ENCODE measurements at regions not wholly inside any gene's neighbourhood (a gene's known extent, or its start where the extent isn't known, plus 50 kb on each side); places are given as distances from the start of the nearest gene placed in this dataset.

DNA sequence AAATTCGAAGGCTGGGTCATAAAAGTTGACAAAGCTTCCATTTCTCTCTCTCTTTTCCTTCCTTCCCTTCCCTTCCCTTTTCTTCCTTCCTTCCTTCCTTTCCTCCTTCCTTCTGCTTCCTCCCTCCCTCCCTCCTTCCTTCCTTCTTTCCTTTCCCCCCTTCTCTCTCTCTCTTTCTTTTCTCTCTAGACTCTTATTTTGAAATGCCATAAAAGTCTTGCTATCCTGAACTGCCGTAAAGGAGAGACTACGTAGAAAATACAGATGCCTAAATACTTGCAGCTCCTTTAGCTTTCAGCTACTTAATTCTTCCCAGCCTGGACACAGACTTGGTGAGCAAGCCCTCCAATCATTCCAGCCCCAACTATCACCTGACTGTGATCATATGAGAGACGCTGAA, 1644.4 kb downstream of the FAM181B start:
- DNase-seq, result no peak

DNA sequence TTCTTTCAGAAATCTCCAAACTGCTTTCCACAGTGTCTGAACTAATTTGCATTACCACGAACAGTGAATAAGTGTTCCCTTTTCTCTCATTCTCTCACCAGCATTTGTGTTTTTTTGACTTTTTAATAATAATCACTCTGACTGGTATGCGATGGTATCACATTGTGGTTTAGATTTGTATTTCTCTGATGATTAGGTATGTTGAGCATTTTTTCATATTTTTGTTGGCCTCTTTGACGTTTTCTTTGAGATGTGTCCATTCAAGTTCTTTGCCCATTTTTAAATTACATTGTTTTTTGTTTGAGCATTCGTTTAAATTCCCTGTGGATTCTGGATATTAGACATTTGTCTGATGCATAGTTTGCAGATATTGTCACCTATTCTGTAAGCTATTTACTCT, 1639.6 kb upstream of the TENM4 start:
- DNase-seq, result no peak

DNA sequence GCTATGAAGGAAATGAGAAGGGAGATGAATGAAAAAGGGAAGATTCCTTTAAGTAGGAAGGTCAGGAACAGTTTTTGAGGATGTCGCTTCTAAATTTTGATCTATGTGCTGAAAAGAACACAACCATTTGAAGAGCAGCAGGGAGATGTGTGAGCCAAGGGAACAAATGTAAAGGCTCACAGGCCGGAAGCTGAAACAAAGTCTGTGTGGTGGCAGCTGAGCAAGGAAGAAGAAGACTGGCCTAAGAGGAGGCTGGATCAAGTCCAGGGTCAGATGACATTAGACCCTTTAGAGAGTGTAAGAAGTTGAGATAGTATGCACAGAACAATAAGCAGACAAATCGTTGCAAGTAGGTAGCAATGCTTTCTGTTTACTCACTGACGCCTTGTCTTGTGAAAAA, 1631.4 kb upstream of the TENM4 start:
- no peak for DNase-seq

DNA sequence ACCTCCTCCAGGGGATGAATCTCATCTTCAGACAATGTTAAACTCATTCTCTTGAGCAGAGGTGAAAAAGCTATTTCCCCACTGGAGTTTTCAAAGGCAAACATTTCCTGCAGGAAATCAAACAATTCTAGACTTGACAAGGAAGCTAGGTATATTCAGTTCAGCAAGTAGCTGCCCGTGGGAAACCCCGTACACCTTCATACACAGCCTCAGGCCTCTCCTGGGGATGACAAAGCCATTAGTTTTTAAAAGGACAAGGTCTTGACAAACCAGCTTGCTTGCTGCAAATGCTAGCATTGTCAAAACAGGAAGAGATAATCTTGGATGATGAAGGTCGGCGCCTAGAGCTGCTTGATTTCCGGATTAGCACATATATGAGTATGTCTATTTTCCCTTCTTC, 1630.8 kb upstream of the TENM4 start:
- no peak for DNase-seq

DNA sequence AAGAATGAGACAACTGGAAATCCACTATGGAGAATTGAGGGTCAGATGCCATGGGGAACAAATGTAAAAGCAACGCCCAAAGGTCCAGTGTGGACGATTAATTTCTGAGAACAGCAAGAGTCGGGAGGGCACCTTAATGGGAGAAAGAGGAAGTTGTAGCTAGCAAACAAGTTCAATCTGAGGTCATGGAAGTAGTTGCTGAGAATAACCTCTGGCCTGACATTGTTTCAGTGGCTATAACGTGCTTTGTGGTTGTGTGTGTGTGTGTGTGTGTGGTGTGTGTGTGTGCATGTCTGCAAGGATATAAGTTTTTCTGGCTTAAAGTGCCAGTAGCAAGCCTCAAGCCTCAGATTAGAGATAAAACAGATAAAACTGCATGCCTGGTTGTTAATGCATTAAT, 1630.1 kb upstream of the TENM4 start:
- DNase-seq, result no peak

DNA sequence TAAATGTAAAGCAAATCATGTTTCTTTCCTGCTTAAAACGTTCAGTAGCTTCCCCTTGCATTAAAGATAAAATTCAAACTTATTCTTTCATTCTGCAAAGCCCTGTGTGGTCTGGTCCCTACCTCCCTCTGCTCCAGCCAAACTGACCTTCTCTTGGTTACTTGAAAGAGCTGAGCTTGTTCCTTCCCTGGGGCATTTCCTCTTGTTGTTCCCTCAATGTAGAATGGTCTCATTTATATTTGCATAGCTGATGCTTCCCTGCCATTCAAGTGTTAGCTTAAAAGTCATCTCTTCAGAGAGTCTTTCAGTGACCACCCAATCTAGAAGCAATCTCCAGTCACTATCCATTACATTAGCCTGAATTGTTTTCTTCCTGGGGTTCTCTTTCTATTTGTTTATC, 1618.5 kb upstream of the TENM4 start:
- DNase-seq, result no peak

DNA sequence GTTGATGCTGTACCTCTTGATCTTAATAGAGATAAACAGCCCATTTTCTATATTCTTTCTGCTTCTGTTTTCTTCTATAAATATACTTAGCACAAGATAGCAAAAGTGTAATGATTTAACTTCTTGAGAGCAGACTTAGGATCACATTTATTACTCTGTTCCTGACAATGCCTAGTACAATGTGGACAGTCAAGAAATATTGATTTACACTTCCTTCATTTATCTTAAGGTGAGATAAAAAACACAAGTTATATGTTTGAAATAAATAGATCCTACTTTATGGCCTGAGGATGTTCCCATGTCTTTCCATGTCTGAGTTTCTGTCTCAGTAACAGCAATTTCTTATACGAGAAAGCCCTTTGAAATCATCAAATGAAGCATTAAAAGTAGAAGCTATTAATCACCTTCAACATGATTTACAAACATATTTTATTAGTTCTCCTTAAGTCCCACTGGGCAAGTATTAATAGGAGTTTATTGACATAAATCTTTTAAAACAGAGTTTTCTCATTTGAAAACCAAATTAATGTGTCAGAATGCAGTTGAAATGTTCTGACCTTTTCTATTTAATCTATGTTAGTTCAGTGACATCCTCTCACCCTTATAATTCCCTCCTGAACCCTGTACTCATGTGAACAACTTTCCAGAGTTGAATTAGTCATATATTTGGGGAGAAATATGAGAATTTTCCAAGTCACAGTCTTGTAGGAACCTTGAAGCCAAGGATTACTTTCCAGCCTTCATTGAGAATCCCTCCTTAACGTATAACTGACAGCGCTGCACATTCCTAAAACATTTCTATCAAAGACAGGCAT, 1611.7 kb upstream of the TENM4 start:
- no peak for DNase-seq

DNA sequence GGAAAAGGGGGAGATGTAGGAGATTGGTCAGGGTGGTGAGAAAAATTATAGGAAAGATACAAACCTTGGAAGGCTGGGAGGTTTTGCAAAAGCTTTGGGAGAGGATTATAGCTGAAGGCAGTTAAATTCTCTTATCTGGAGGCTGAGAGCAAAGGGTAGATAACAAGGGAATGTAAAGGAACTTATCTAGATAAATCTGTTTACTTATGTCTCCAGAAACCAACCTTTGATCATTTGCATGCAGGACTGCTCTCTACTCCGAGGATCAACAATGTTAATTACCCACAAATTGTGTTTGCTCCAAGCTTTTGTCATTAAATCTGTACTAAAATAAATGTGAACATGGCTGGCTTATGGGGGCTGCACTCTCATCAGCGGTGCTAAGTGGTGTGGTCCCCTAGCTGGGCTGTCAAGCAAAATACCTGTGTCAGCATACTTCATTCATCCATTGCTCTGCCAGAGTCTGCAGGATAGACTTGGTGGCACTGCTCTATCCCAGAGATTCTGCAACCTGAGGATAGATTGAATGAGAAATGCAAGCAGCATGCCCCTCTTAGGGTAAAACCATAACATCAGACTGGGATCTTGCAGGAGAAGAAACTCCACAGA, 1599.2 kb upstream of the TENM4 start:
- no peak for DNase-seq

DNA sequence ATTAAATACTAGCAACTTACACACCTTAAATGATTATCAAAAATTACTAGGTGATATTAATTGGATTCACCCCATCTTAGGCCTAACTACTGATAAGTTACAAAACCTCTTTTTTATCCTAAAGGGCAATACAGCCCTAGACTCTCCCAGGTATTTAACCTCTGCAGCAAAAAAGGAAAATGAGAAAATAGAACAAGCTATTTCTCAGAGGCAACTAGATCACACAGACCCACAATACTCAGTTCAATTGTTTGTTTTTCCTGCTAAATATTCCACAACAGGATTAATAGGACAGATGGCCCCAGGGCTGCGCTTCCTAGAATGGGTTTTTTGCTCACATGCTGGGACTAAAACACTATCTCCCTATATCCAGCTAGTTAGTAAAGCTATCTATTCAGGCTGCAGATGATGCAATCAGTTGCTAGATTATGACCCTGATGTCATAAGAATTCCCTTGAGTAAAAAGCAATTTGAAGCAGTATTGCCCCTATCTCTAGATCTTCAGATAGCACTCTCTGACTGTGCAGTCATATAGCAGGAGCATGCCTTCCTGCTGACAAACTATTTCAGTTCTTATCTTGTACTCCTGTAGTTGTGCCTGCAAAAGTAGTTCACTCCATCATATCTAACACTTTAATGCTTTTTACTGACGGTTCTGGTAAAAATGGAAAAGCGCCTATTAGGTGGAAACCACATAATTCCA, 1595.5 kb upstream of the TENM4 start:
- no peak for DNase-seq

DNA sequence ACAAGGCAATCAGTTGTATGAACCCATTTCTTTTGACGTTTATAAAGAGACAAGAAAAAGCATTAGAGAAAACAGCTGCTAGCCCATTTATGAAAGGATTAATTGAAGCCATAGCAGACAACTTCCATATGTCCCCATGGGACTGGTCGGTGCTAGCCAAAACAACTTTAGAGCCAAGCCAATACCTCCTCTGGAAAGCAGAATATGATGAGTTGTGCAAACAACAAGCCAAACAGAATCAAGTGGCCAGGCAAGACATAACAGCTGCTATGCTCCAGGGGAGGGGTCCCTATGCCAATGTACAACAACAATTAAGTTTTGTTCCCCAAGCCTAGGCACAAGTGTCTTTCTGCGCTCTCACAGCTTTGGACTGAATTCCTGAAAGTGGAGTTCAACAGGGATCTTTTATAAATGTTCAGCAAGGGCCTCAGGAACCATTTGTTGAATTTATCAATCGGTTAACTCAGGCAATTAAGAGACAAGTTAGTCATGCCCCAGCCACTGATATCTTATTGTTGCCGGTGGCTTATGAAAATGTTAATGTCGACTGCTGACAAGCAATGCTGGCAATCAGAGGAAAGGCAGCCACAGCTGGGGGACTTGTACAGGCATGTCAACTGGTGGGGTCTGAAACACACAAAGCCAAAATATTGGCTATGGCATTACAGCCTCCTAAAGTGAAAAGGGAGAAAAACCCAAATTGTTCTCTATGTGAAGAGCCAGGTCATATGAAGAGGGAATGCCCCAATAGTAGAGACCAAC, 1593.1 kb upstream of the TENM4 start:
- DNase-seq, result no peak

DNA sequence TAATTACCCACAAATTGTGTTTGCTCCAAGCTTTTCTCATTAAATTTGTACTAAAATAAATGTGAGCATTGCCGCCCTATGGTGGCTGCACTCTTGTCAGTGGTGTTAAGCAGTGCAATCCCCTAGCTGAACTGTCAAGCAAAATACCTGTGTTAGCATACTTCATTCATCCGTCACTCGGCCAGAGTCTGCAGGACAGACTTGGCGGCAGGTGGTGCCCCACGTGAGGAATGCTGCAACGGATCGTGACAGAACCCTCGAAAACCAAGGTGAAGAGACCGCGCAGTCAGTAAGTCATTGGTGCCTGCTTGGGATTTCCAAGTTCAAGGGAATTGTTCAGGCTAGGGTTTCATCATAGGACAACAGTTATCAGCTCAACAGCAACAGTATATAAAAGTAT, 1592.1 kb upstream of the TENM4 start:
- no peak for DNase-seq

DNA sequence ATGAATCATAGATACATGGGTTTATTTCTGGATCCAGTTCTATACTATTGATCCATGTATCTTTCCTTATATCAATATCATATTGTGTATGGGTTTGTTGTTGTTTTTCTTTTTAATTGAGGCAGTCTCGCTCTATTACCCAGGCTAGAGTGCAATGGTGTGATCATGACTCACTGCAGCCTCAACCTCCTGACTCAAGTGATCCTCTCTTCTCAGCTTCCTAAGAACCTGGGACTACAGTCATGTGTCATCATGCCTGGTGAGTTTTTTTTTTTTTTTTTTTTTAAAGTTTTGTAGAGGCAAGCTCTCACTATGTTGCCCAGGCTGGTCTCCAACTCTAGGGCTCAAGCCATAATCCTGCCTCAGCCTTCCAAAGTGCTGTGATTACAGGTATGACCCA, 1589.4 kb upstream of the TENM4 start:
- DNase-seq, result no peak

DNA sequence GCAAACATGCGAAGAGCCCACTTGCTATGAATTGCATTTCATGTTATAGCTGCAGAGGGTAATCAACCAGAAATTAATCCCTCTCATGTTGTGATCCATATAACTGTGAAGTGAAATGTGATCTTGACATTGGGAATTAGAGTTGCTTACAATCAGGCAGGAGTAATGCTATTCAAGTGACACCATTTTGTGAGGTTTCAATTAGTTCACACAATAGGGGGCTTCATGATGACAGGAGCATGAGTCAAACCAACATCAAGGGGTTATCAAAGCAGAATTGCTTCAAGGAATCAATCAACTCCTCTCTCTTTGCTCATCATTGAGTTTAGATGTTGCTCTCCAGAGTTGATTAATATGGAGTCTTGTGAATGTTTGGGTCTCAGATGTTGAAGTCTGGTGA, 1585.2 kb upstream of the TENM4 start:
- DNase-seq, result no peak

DNA sequence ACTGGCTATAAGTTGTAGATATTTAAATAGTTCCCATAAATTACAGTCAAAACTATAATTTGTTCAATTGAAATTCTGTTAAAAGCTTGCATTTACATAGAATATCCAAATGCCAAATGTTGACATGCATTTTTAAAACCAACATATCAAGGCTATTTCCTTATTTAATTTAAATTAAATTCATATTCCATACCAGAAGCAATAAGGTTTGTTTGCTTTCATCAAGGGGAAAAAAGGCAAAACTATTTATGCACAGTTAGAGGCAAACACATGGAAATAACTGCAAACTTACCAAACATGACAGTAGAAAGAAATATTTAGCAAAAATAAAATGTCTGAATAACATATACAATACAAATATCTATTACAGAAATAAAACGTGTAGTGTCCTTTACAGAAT, 1581.2 kb upstream of the TENM4 start:
- DNase-seq, result no peak

DNA sequence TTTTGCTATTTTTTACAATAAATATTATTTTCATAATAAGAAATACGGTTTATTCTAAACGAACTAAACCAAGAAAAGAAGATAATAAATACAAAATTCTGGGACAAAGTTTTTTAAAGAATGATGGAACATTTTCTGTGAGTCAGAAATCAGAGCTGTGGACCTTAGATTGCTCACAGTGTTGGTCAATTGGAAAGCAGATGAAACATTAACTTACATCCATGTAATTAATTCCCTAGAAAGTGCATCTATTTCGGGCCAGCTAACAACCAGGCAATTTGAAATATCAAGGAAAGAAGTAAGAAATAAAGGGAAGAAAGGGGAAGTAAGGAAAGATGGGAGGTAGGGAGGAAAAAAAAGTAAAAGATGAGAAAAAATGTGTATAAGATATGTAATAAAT, 1569.8 kb upstream of the TENM4 start:
- no peak for DNase-seq

DNA sequence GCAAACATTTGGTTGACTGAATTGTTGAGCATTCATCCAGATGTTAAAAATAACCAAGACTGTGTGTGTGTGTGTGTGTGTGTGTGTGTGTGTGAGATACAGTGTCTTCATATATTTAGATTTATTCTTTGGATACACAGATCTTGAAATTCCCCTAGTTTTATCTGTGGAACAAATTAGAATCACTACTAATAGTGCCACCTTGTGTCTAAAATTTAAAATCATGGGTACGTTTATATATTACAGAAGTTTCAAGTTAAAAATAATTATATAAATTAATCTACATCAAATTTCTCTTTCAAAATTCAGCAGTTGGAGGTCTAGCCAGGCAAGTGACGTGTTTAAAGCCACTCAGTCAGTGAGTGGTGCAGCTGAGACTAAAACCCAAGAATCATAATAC, 1566.2 kb upstream of the TENM4 start:
- no peak for DNase-seq

DNA sequence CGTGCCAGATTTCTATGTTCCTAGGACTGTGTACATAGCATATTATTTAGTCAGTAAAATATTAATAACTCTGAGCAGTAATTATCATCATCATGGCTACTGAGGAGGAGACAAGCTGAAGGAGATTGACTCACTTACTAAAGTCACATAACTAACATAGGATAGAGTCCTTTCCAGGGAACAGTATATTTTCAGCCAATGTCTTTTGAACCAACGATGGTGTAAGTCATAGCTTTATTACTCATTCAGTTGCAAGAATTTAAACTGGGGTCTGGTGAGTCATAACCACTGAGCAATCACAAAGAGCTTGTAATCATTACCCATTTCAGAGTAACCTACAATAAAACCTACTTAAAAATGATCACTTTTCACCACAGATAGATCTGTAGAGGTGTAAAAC, 1564.8 kb upstream of the TENM4 start:
- DNase-seq, result no peak

DNA sequence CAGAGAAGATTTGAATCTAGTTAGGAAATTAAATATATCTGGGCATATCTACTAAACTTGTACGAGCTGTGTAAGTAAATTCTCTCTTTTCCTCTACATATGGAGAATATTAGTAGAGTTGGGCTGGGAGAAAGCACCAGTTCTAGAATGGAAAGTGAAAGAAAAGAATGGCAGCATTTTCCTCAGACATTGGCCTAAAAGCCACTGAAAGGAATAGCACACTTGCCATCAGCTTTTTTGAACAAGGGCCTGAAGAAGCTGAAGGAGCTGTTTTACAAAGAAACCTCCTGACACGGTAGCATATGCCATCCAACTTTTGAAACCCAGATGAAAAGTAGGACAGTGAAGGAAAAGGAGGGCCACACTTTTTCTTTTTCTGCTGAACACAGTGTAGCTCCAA, 1563.7 kb upstream of the TENM4 start:
- DNase-seq, result no peak

DNA sequence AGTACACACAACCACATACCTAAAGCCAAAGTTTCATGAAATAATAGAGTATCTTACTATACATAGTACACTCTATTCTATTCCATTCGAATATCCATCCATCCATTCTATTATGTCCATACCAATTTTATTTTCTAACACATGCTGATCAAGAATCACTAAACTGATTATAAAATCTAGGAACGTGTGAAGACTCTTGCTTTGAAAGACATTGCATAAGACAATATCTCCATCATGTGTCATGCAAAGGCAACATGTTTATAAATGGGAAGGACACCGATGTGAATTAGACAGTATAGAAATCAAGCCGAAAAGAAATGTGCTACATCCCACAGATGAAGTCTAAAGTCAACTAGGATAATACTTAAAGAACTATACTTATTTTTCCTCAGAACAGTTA, 1561.5 kb upstream of the TENM4 start:
- no peak for DNase-seq

DNA sequence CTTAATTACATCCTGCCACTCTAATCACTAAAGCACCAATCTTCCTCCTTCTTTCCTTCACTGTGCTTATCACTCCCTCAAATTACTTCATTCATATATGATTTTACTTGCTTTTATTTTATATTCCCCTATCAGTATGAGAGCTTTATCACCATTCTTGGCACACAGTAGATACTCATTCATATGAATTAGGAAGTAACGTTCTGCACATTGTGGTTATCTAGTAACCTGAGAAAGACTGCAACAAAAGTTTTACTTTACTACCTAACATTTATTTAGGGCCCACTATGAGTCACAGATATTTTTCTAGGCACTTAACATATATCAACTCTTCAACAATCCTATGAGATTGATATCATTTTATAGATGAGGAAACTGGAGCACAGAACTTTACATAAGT, 1559.9 kb upstream of the TENM4 start:
- DNase-seq, result no peak

DNA sequence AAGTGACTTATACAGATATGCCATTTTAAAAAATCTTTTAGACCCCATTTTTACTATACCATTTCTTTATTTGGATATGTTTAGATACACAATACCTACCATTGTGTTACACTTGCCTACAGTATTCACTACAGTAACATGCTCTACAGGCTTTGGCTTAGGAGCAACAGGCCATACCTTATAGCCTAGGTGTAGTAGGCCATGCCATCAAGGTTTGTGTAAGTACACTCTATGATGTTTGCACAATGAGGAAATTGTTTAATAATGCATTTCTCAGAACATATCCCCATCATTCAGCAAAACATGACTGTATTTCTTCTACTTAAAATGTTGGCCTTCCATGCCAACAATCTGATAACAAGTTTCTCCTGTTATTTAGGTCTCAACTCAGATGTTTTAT, 1559.5 kb upstream of the TENM4 start:
- no peak for DNase-seq

DNA sequence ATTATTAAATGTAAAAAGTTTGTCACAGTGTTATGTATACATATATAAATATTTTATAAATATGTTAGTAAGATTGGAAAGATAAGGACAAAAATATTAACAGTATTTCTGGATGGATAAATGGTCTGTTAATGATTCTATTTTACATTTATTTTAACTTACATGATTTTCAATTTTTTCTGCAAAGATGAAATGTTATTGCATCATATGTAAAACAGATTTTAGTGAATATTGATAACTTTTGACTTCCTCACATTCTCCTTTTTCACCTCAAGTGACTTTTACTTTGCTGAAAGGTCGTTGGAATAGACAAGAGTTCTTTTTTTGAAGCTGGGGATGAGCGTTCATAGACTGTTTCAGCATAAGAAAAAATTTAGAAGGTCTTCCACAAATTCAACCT, 1554.7 kb upstream of the TENM4 start:
- no peak for DNase-seq

DNA sequence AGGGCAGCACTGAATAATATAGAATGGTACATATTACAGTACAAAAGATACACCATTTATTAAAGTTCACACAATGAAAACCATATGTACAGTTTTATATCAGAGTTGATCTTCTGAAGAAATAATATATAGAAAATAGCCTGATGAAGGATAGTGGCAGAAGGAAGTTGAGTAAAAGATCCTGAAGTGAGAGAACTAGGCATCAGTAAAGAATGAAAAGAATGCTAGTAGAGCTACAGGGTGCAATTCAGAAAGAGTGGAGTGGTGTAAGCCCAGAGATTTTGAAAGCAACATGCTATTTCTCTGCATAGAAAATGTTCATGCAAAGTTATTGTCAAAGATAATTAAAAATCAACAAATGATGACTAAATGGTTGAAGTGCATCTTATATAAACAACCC, 1552.7 kb upstream of the TENM4 start:
- no peak for DNase-seq

DNA sequence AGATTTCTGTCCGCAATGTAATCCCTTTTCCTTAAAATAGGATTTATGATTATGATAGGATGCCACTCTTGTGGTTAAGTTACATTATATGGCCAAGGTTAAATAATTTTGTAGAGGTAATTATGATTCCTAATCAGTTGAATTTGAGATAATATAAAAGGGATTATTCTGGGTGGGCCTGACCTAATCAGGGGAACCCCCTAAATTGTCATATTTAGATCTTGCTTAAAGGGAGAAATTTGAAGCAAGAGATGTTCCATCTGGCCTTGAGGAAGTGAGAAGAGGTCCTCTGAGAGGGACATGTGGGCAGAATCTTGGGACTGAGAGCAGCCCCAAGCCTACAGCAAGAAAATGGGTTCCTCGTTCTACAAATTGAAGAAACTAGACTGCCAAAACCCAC, 1550.1 kb upstream of the TENM4 start:
- DNase-seq, result no peak

All from stimulated activated naive CD4-positive, alpha-beta T cell (primary cell).